ENCODE measurements at regions not wholly inside any gene's neighbourhood (a gene's known extent, or its start where the extent isn't known, plus 50 kb on each side); places are given as distances from the start of the nearest gene placed in this dataset.
"Not testable (repeated sequence)": the region's sequence is repeated elsewhere in the genome, so short reads cannot be mapped to it uniquely, and the experiment has no call there.

- CTCF ChIA-PET: no interaction called here
- no peak for DNase-seq (ENCODE audit: extremely low spot score)
- TF ChIP-seq CTBP1 (IDR thresholded peaks at IDR 0.05; ENCODE audit: borderline replicate concordance) (no peak), BHLHE40 (IDR thresholded peaks at IDR 0.05; ENCODE audit: borderline replicate concordance) (no peak), ZNF384 (IDR thresholded peaks at IDR 0.05) (no peak), SUZ12 (IDR thresholded peaks at IDR 0.05) (no peak), HDGF (IDR thresholded peaks at IDR 0.05; ENCODE audit: borderline replicate concordance) (no peak)
- POLR2A ChIA-PET: no interaction called here
These were observed 255.0 kb upstream of the HTR1E start for GRCh38 chr6:86682297-86682696.

GRCh38 chr6:86681140-86681539 lies 256.2 kb upstream of the HTR1E start:
- DNase-seq (ENCODE audit: extremely low spot score); CTCF ChIA-PET; POLR2A ChIA-PET: not testable (repeated sequence)

GRCh38 chr6:86672125-86672524 lies 265.2 kb upstream of the HTR1E start:
- CTCF ChIA-PET; POLR2A ChIA-PET; DNase-seq (ENCODE audit: extremely low spot score): not testable (repeated sequence)

GRCh38 chr6:86657192-86657591 lies 280.1 kb upstream of the HTR1E start:
- CTCF ChIA-PET: no interaction called here

DNA sequence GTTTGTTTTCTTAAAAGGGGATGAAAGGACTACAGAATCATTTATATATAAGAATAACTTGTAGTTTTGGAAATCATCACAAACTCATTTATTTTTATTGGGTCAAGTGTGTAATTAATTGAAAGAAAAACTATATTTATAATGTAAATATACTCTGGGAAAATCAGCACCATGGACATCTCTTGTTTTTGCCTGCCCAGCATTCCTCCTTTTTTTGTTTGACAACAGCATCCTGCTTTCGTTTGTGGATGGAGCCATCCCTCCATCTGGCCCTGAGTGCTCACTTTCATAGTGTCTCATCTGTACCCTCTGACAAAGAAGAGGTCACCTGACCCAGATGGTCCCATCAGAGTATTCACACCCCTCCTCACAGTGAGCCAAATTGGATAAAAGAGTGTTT lies 308.2 kb upstream of the HTR1E start:
- TF ChIP-seq LEF1 (IDR thresholded peaks at IDR 0.05; ENCODE audit: borderline replicate concordance) (no peak), FOXK2 (IDR thresholded peaks at IDR 0.05) (no peak), L3MBTL2 (conservative IDR thresholded peaks at IDR 0.05) (no peak), ELF4 (IDR thresholded peaks at IDR 0.05) (no peak), SUZ12 (IDR thresholded peaks at IDR 0.05) (no peak), ARNT (IDR thresholded peaks at IDR 0.05) (no peak), HDGF (IDR thresholded peaks at IDR 0.05; ENCODE audit: borderline replicate concordance) (no peak)
- ChIA-PET CTCF (no interaction called here), POLR2A (no interaction called here)
- no peak for DNase-seq (ENCODE audit: extremely low spot score)

More at GRCh38 chr6:86657192-86657591, 280.1 kb upstream of the HTR1E start:
- POLR2A ChIA-PET: no interaction called here
- no peak for DNase-seq (ENCODE audit: extremely low spot score)
- no peak for TF ChIP-seq FOXA1 (IDR thresholded peaks at IDR 0.05)
- no peak for TF ChIP-seq LEF1 (IDR thresholded peaks at IDR 0.05; ENCODE audit: borderline replicate concordance)
- no peak for TF ChIP-seq CTBP1 (IDR thresholded peaks at IDR 0.05; ENCODE audit: borderline replicate concordance)
- TF ChIP-seq TARDBP (IDR thresholded peaks at IDR 0.05): no peak
- no peak for TF ChIP-seq SUZ12 (IDR thresholded peaks at IDR 0.05)

- ChIA-PET CTCF (no interaction called here), POLR2A (no interaction called here)
- TF ChIP-seq ELF4 (IDR thresholded peaks at IDR 0.05) (no peak), SUZ12 (IDR thresholded peaks at IDR 0.05) (no peak), ZNF384 (IDR thresholded peaks at IDR 0.05) (no peak), CTBP1 (IDR thresholded peaks at IDR 0.05; ENCODE audit: borderline replicate concordance) (no peak), ARNT (IDR thresholded peaks at IDR 0.05) (no peak), FOXK2 (IDR thresholded peaks at IDR 0.05) (no peak), L3MBTL2 (conservative IDR thresholded peaks at IDR 0.05) (no peak)
- TF ChIP-seq, protein P1, sequence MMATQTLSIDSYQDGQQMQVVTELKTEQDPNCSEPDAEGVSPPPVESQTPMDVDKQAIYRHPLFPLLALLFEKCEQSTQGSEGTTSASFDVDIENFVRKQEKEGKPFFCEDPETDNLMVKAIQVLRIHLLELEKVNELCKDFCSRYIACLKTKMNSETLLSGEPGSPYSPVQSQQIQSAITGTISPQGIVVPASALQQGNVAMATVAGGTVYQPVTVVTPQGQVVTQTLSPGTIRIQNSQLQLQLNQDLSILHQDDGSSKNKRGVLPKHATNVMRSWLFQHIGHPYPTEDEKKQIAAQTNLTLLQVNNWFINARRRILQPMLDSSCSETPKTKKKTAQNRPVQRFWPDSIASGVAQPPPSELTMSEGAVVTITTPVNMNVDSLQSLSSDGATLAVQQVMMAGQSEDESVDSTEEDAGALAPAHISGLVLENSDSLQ (IDR thresholded peaks at IDR 0.05): no peak
- DNase-seq (ENCODE audit: extremely low spot score): no peak
These were observed 317.9 kb upstream of the HTR1E start for GRCh38 chr6:86619428-86619827.

DNA sequence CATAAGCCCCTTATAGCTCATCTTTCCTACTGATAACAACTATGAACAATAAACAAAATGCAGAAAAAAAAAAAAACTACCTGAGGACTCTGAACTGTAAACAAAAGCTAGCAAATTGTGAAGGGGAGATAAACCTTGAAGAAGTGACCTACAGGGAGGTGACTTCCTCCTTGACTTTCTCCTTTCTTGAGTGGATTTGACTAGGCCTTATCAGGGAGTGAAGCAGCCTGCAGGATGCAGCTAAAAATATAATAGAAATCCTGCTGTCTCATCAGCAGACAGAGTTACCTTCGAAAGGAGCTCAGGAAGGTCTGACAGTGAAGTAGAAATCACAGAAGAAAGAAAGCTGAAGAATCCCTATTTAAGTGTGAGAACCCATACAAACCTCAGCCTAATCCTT lies 322.0 kb upstream of the HTR1E start:
- TF ChIP-seq ZNF384 (IDR thresholded peaks at IDR 0.05) (no peak), BHLHE40 (IDR thresholded peaks at IDR 0.05; ENCODE audit: borderline replicate concordance) (no peak), SP1 (IDR thresholded peaks at IDR 0.05) (no peak), LEF1 (IDR thresholded peaks at IDR 0.05; ENCODE audit: borderline replicate concordance) (no peak), FOXM1 (IDR thresholded peaks at IDR 0.05; ENCODE audit: borderline replicate concordance) (no peak), ARNT (IDR thresholded peaks at IDR 0.05) (no peak), CTBP1 (IDR thresholded peaks at IDR 0.05; ENCODE audit: borderline replicate concordance) (no peak), HDGF (IDR thresholded peaks at IDR 0.05; ENCODE audit: borderline replicate concordance) (no peak), TARDBP (IDR thresholded peaks at IDR 0.05) (no peak), NFRKB (IDR thresholded peaks at IDR 0.05) (no peak), SUZ12 (IDR thresholded peaks at IDR 0.05) (no peak)
- TF ChIP-seq, protein P1 (IDR thresholded peaks at IDR 0.05): no peak
- ChIA-PET CTCF (interaction anchor here (0.6 kb wide), 1 partner anchor 371 kb away, joined by 7 read pairs; no protein-coding TSS in a partner anchor), POLR2A (no interaction called here)
- DNase-seq (ENCODE audit: extremely low spot score): no peak

GRCh38 chr6:86609549-86610388 lies 327.6 kb upstream of the HTR1E start:
- POLR2A ChIA-PET: no interaction called here
- TF ChIP-seq SUZ12 (IDR thresholded peaks at IDR 0.05) (no peak), L3MBTL2 (conservative IDR thresholded peaks at IDR 0.05) (no peak), NFRKB (IDR thresholded peaks at IDR 0.05) (no peak), BHLHE40 (IDR thresholded peaks at IDR 0.05; ENCODE audit: borderline replicate concordance) (no peak), ZNF384 (IDR thresholded peaks at IDR 0.05) (no peak), CTBP1 (IDR thresholded peaks at IDR 0.05; ENCODE audit: borderline replicate concordance) (no peak), ELF4 (IDR thresholded peaks at IDR 0.05) (no peak), LEF1 (IDR thresholded peaks at IDR 0.05; ENCODE audit: borderline replicate concordance) (no peak), FOXM1 (IDR thresholded peaks at IDR 0.05; ENCODE audit: borderline replicate concordance) (no peak)
- TF ChIP-seq, protein P1 (IDR thresholded peaks at IDR 0.05): no peak
- DNase-seq (ENCODE audit: extremely low spot score): no peak
- CTCF ChIA-PET: no interaction called here

DNA sequence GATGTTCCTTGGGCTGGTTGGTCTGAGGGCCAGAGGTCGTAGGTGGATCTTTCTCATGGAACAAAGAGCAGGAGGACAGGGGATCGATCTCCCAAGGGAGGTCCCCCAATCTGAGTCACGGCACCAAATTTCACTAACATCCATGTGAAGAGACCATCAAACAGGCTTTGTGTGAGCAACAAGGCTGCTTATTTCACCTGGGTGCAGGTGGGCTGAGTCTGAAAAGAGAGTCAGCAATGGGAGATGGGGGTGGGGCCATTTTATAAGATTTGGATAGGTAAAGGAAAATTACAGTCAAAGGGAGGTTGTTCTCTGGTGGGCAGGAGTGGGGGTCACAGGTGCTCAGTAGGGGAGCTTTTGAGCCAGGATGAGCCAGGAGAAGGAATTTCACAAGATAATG lies 334.0 kb upstream of the HTR1E start:
- DNase-seq (ENCODE audit: extremely low spot score); CTCF ChIA-PET; POLR2A ChIA-PET: not testable (repeated sequence)

- POLR2A ChIA-PET; DNase-seq (ENCODE audit: extremely low spot score); CTCF ChIA-PET: not testable (repeated sequence)
These were observed 335.2 kb upstream of the HTR1E start for GRCh38 chr6:86602093-86602492.

GRCh38 chr6:86598969-86599368 lies 338.4 kb upstream of the HTR1E start:
- POLR2A ChIA-PET; DNase-seq (ENCODE audit: extremely low spot score); CTCF ChIA-PET: not testable (repeated sequence)

Data from HEK293T (cell line).